Neural cell (in vitro differentiated cells): ENCODE measurements at regions not wholly inside any gene's neighbourhood (a gene's known extent, or its start where the extent isn't known, plus 50 kb on each side); places are given as distances from the start of the nearest gene placed in this dataset.

Experiments used
- TAF1 ChIP-seq: IDR thresholded peaks from 2 replicates; pipeline ENCODE4 v1.6.1; 2012; ENCODE audit warnings: low read depth
- TF ChIP-seq, protein P1 (sequence below): fragments of 450-650 bp; IDR thresholded peaks from 2 replicates; pipeline ENCODE4 v1.5.1; 2014; ENCODE audit warnings: antibody characterized with exemption, mild to moderate bottlenecking, moderate library complexity; ENCODE audit not compliant: poor library complexity, severe bottlenecking

DNA sequence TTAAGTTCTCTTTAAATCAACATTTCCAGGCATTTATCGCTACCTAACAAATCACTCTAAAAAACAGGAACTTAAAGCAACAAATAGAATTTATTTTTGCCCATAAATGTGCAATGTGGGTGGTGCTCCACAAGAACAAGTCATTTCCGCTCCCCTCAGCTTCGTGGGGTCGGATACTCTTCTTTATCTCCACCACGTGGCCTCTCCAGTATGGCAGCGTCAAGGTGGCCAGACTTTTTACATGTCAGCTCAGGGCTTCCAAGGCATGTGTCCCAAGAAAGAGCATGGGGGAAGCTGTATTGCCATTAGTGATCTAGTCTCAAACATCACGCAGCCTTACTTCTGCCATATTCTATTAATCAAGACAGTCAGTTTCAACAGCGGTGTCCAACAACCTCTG lies 249.2 kb upstream of the NOCT start:
- TF ChIP-seq TAF1 = no peak
- TF ChIP-seq, protein P1, sequence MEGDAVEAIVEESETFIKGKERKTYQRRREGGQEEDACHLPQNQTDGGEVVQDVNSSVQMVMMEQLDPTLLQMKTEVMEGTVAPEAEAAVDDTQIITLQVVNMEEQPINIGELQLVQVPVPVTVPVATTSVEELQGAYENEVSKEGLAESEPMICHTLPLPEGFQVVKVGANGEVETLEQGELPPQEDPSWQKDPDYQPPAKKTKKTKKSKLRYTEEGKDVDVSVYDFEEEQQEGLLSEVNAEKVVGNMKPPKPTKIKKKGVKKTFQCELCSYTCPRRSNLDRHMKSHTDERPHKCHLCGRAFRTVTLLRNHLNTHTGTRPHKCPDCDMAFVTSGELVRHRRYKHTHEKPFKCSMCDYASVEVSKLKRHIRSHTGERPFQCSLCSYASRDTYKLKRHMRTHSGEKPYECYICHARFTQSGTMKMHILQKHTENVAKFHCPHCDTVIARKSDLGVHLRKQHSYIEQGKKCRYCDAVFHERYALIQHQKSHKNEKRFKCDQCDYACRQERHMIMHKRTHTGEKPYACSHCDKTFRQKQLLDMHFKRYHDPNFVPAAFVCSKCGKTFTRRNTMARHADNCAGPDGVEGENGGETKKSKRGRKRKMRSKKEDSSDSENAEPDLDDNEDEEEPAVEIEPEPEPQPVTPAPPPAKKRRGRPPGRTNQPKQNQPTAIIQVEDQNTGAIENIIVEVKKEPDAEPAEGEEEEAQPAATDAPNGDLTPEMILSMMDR = no peak
